GM21825 (cell line): ENCODE measurements at regions not wholly inside any gene's neighbourhood (a gene's known extent, or its start where the extent isn't known, plus 50 kb on each side); places are given as distances from the start of the nearest gene placed in this dataset.
"Not testable (repeated sequence)": the region's sequence is repeated elsewhere in the genome, so short reads cannot be mapped to it uniquely, and the experiment has no call there.

Source experiments
- ATAC-seq: cut with Tn5 transposase; IDR thresholded peaks from one replicate; pipeline ENCODE4 v1.9.1; 2021; ENCODE audit warnings: mild to moderate bottlenecking, moderate library complexity; ENCODE audit not compliant: unreplicated experiment

GRCh38 chr21:23955135-23955843 lies 1652.0 kb downstream of the MRPL39 start:
- ATAC-seq = no peak

- ATAC-seq = no peak
Measured at GRCh38 chr21:23952269-23952668, 1655.0 kb downstream of the MRPL39 start.

- ATAC-seq = no peak
Measured at GRCh38 chr21:23951251-23951650, 1656.0 kb downstream of the MRPL39 start.

GRCh38 chr21:23950344-23950743 lies 1656.9 kb downstream of the MRPL39 start:
- ATAC-seq = no peak

GRCh38 chr21:23949493-23949892 lies 1657.8 kb downstream of the MRPL39 start:
- ATAC-seq = no peak

- no peak for ATAC-seq
Measured at GRCh38 chr21:23939369-23940065, 1667.8 kb downstream of the MRPL39 start.

GRCh38 chr21:23936991-23937390 lies 1670.3 kb downstream of the MRPL39 start:
- ATAC-seq = no peak

GRCh38 chr21:23936224-23936623 lies 1671.1 kb downstream of the MRPL39 start:
- no peak for ATAC-seq

GRCh38 chr21:23930565-23930964 lies 1676.7 kb downstream of the MRPL39 start:
- ATAC-seq = no peak

- ATAC-seq = not testable (repeated sequence)
Measured at GRCh38 chr21:23926430-23926829, 1680.9 kb downstream of the MRPL39 start.

- ATAC-seq = no peak
Measured at GRCh38 chr21:23921670-23922418, 1685.4 kb downstream of the MRPL39 start.

GRCh38 chr21:23900727-23901126 lies 1706.6 kb downstream of the MRPL39 start:
- no peak for ATAC-seq

GRCh38 chr21:23899561-23899960 lies 1707.7 kb downstream of the MRPL39 start:
- ATAC-seq = no peak

GRCh38 chr21:23890652-23891051 lies 1716.6 kb downstream of the MRPL39 start:
- no peak for ATAC-seq

GRCh38 chr21:23887725-23888306 lies 1719.5 kb downstream of the MRPL39 start:
- peak; percentile 86 for ATAC-seq

- no peak for ATAC-seq
Measured at GRCh38 chr21:23886828-23887724, 1720.2 kb downstream of the MRPL39 start.

- ATAC-seq = no peak
Measured at GRCh38 chr21:23881783-23882182, 1725.5 kb downstream of the MRPL39 start.

GRCh38 chr21:23876925-23877558 lies 1730.2 kb downstream of the MRPL39 start:
- no peak for ATAC-seq

GRCh38 chr21:23874271-23874670 lies 1733.0 kb downstream of the MRPL39 start:
- no peak for ATAC-seq
